ENCODE measurements at regions not wholly inside any gene's neighbourhood (a gene's known extent, or its start where the extent isn't known, plus 50 kb on each side); places are given as distances from the start of the nearest gene placed in this dataset.

- ATAC-seq (no peak), DNase-seq (ENCODE audit: low spot score) (no peak)
- Mint-ChIP-seq H3K27me3 (ENCODE audit: low read depth) (no peaks in the 10 kb centered on the region), H3K4me1 (no peaks in the 10 kb centered on the region), H3K9me3 (peaks cover 8% of the 10 kb centered on the region), H3K4me3 (no peak overlapping the region), H3K36me3 (no peaks in the 10 kb centered on the region), H3K27ac (no peak overlapping the region)
- POLR2A ChIA-PET, result no interaction called here
- CTCF ChIA-PET, result no interaction called here
- TF ChIP-seq RORB (CRISPR knock-in tag; IDR thresholded peaks at IDR 0.05), result no peak
- TF ChIP-seq TCF7 (CRISPR knock-in tag; IDR thresholded peaks at IDR 0.05; ENCODE audit: low read depth), result no peak
- TF ChIP-seq, protein P1, sequence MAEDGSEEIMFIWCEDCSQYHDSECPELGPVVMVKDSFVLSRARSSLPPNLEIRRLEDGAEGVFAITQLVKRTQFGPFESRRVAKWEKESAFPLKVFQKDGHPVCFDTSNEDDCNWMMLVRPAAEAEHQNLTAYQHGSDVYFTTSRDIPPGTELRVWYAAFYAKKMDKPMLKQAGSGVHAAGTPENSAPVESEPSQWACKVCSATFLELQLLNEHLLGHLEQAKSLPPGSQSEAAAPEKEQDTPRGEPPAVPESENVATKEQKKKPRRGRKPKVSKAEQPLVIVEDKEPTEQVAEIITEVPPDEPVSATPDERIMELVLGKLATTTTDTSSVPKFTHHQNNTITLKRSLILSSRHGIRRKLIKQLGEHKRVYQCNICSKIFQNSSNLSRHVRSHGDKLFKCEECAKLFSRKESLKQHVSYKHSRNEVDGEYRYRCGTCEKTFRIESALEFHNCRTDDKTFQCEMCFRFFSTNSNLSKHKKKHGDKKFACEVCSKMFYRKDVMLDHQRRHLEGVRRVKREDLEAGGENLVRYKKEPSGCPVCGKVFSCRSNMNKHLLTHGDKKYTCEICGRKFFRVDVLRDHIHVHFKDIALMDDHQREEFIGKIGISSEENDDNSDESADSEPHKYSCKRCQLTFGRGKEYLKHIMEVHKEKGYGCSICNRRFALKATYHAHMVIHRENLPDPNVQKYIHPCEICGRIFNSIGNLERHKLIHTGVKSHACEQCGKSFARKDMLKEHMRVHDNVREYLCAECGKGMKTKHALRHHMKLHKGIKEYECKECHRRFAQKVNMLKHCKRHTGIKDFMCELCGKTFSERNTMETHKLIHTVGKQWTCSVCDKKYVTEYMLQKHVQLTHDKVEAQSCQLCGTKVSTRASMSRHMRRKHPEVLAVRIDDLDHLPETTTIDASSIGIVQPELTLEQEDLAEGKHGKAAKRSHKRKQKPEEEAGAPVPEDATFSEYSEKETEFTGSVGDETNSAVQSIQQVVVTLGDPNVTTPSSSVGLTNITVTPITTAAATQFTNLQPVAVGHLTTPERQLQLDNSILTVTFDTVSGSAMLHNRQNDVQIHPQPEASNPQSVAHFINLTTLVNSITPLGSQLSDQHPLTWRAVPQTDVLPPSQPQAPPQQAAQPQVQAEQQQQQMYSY (CRISPR knock-in tag; IDR thresholded peaks at IDR 0.05), result no peak
These were observed 116.5 kb downstream of the KIF26A start for GRCh38 chr14:104254735-104255400.

GRCh38 chr14:104256025-104256424 is 117.6 kb downstream of the KIF26A start:
- ChIA-PET CTCF (no interaction called here), POLR2A (no interaction called here)
- Mint-ChIP-seq H3K27me3 (ENCODE audit: low read depth) (no peaks in the 10 kb centered on the region; the same call in 1 of the 2 replicates), H3K4me1 (no peaks in the 10 kb centered on the region), H3K27ac (no peak overlapping the region), H3K36me3 (peaks cover 10% of the 10 kb centered on the region), H3K4me3 (no peak overlapping the region), H3K9me3 (peaks cover 19% of the 10 kb centered on the region)
- TF ChIP-seq TEAD1 (CRISPR knock-in tag; IDR thresholded peaks at IDR 0.05), result no peak
- no peak for TF ChIP-seq IRF1 (CRISPR knock-in tag; IDR thresholded peaks at IDR 0.05)
- no peak for TF ChIP-seq CBFB (CRISPR knock-in tag; IDR thresholded peaks at IDR 0.05; ENCODE audit: low read depth)
- TF ChIP-seq SMAD3 (CRISPR knock-in tag; IDR thresholded peaks at IDR 0.05; ENCODE audit: borderline replicate concordance), result no peak
- no peak for TF ChIP-seq SMAD4 (CRISPR knock-in tag; IDR thresholded peaks at IDR 0.05)
- TF ChIP-seq ZSCAN18 (CRISPR knock-in tag; IDR thresholded peaks at IDR 0.05), result no peak
- ATAC-seq (no peak), DNase-seq (ENCODE audit: low spot score) (no peak)

DNA sequence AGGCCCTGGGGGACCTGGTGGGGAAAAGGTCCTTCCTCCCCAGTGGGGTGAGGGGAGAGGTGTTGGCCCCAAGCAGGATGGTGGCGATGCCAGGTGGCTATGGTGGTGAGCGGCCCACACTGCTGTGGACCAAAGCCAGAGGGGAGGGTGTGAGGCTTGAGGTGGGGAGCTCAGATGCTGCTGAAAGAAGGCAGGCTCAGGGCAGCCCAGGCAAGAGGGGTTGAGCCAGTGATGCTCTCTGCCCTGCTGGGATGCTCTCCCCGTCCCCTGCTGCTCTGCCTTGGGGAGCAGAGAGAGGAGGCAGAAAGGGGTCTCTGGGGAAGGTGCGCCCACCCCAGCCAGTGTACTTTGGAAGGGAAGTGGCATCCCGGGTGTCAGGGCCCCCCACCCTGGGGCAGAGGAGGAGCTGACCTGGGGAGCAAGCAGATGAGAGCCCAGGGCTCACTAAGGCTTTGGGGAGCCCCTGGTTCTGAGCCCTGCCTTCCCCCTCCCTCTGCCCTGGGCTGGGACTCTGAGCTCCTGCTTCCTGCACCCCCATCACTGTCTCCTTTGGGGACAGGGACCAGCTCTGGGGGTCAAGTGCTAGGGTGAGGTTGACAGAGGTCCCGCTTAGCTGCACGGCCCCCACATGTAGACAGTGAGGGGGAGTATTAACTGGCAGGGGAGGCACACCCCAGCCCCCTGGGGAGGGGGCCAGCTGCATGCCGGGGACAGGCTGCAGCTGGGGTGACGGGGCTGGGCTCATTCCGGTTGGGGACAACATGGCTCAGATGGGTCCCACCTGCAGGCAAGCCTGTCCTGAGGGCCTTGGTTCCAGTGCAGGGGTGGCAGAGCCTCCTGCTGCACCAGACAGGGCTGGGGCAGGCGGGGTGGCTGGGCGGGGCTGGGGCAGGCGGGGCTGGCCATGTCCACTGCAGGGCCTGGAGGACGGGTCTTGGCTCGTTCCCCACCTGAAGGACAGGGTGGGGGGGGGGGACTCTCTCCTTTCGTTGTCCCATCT is 124.4 kb downstream of the KIF26A start:
- H3K27ac Mint-ChIP-seq, result no peak overlapping the region
- peaks cover 25% of the 10 kb centered on the region for H3K9me3 Mint-ChIP-seq
- DNase-seq (ENCODE audit: low spot score) (no peak), ATAC-seq (no peak)
- H3K36me3 Mint-ChIP-seq, result peaks cover 11% of the 10 kb centered on the region
- ChIA-PET POLR2A (no interaction called here), CTCF (no interaction called here)
- peaks cover under 1% of the 10 kb centered on the region; the same call in 1 of the 2 replicates for H3K4me1 Mint-ChIP-seq
- H3K27me3 Mint-ChIP-seq (ENCODE audit: low read depth), result no peaks in the 10 kb centered on the region; the same call in 1 of the 2 replicates
- no peak overlapping the region for H3K4me3 Mint-ChIP-seq
- TF ChIP-seq SP1 (CRISPR knock-in tag; conservative IDR thresholded peaks at IDR 0.05) (no peak), EMX1 (CRISPR knock-in tag; IDR thresholded peaks at IDR 0.05) (no peak), ZSCAN18 (CRISPR knock-in tag; IDR thresholded peaks at IDR 0.05) (no peak), SMAD3 (CRISPR knock-in tag; IDR thresholded peaks at IDR 0.05; ENCODE audit: borderline replicate concordance) (no peak), FOXJ3 (CRISPR knock-in tag; IDR thresholded peaks at IDR 0.05; ENCODE audit: borderline replicate concordance) (no peak), ATF2 (CRISPR knock-in tag; IDR thresholded peaks at IDR 0.05; ENCODE audit: borderline replicate concordance, low read depth) (no peak), ELF4 (CRISPR knock-in tag; IDR thresholded peaks at IDR 0.05; ENCODE audit: low read depth) (no peak), FOXK1 (CRISPR knock-in tag; IDR thresholded peaks at IDR 0.05) (no peak), RORB (CRISPR knock-in tag; IDR thresholded peaks at IDR 0.05) (no peak)
- TF ChIP-seq, protein P2, sequence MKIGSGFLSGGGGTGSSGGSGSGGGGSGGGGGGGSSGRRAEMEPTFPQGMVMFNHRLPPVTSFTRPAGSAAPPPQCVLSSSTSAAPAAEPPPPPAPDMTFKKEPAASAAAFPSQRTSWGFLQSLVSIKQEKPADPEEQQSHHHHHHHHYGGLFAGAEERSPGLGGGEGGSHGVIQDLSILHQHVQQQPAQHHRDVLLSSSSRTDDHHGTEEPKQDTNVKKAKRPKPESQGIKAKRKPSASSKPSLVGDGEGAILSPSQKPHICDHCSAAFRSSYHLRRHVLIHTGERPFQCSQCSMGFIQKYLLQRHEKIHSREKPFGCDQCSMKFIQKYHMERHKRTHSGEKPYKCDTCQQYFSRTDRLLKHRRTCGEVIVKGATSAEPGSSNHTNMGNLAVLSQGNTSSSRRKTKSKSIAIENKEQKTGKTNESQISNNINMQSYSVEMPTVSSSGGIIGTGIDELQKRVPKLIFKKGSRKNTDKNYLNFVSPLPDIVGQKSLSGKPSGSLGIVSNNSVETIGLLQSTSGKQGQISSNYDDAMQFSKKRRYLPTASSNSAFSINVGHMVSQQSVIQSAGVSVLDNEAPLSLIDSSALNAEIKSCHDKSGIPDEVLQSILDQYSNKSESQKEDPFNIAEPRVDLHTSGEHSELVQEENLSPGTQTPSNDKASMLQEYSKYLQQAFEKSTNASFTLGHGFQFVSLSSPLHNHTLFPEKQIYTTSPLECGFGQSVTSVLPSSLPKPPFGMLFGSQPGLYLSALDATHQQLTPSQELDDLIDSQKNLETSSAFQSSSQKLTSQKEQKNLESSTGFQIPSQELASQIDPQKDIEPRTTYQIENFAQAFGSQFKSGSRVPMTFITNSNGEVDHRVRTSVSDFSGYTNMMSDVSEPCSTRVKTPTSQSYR (CRISPR knock-in tag; IDR thresholded peaks at IDR 0.05), result no peak

Data from WTC11 (cell line).